Activated T-helper 1 cell treated with anti-CD3 and anti-CD28 coated beads, Interleukin-12 subunit alpha, Interleukin-12 subunit beta, Interleukin-2, Interleukin-4 antibody, amounts not matched to agents 30 ng/mL and 10 ng/mL and 1 ng/mL, durations not matched to agents 14 hours and 24 hours and 36 hours (primary cell): ENCODE measurements at regions not wholly inside any gene's neighbourhood (a gene's known extent, or its start where the extent isn't known, plus 50 kb on each side); places are given as distances from the start of the nearest gene placed in this dataset.

Experiments
- DNase-seq: peaks from one replicate; pipeline ENCODE4 v3.0.0; 2021; ENCODE audit warnings: low spot score
- H3K27ac Mint-ChIP-seq: one replicate; pipeline ENCODE4 v1.8.0; 2021; ENCODE audit warnings: mild to moderate bottlenecking, mixed read lengths
- H3K27me3 Mint-ChIP-seq: one replicate; pipeline ENCODE4 v1.8.0; 2022; ENCODE audit warnings: mild to moderate bottlenecking, moderate library complexity, mixed read lengths; ENCODE audit not compliant: insufficient read depth
- H3K36me3 Mint-ChIP-seq: one replicate; pipeline ENCODE4 v1.8.0; 2021; ENCODE audit warnings: low read depth, mixed read lengths
- H3K4me1 Mint-ChIP-seq: one replicate; pipeline ENCODE4 v1.8.0; 2021; ENCODE audit warnings: low read depth, mixed read lengths
- H3K4me3 Mint-ChIP-seq: one replicate; pipeline ENCODE4 v1.8.0; 2021; ENCODE audit warnings: mild to moderate bottlenecking, moderate library complexity, mixed read lengths
- H3K9me3 Mint-ChIP-seq: one replicate; pipeline ENCODE4 v1.8.0; 2021; ENCODE audit warnings: mixed read lengths
- intact Hi-C: fragments of 100-400 bp; cut with micrococcal nuclease; formaldehyde crosslinking; loops from one replicate; pipeline ENCODE4 v1.15.1; 2024

DNA sequence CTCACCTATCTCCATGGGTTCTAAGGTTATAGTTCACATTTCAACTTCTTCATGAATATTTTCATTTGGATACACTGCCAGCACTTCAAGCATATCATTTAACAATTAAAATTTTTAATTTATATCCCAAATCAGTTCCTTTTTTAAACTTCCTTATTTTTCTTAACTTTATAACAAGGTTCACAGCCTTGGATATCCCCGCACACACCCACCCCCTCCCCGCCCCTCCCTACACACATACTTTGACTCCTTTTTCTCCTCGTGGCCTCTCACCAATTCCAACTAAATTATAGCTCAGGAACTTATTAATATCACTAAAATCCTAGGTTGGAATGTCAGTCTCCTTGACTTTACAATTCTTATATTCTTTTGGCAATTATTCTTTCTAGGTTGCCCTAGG lies 163.6 kb upstream of the SETBP1 start:
- Mint-ChIP-seq H3K36me3 (no peaks in the 10 kb centered on the region), H3K27me3 (no peaks in the 10 kb centered on the region), H3K9me3 (no peaks in the 10 kb centered on the region), H3K4me1 (no peaks in the 10 kb centered on the region), H3K27ac (no peak overlapping the region), H3K4me3 (no peak overlapping the region)
- DNase-seq, result no peak
- intact Hi-C loops, result no loop called here

DNA sequence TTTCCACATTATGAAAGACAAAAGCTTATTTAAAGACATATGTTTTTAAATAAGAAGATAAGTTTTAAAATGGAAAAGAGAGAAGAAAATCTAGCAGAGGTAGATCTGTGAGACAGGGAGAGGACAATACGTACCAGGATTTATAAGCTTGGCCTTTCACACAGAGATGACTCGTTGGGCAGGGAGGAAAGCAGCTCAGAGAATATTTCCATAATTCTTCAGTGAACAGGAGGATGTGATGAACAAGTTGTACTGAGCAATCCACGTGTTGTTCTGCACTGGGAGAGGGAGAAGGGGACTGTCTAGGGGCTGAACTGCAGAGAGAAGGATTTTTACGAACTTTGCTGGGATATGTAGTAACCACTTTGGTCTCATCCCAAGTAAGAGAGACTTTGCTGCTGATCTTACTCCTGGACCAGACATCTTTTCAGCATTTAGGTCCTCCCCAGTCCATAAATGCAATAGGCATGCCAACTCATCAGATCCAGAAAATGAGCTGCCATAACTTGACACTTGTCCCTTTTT lies 162.5 kb upstream of the SETBP1 start:
- Mint-ChIP-seq H3K27ac (no peak overlapping the region), H3K36me3 (no peaks in the 10 kb centered on the region), H3K27me3 (no peaks in the 10 kb centered on the region), H3K4me1 (no peaks in the 10 kb centered on the region), H3K4me3 (no peak overlapping the region), H3K9me3 (peaks cover 4% of the 10 kb centered on the region)
- no peak for DNase-seq
- intact Hi-C loops, result no loop called here

DNA sequence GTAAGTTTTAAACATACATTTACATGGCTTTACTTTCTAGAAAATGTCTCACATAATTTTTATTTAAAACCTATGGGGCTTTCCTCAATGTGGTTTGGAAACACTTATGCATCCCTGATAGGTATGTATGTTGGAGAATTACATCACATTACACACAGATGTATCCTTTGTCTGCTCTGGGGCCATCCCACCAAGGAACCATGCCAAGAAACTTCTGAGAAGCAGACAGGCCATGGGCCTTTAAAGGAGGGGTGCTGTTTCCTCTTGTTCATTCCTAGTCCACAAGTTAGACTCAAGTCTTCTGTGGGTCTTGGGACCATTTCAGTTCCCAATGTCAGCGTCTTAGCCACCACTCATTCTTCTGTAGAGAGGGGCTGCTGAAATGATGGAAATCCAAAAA lies 162.0 kb upstream of the SETBP1 start:
- Mint-ChIP-seq H3K9me3 (peaks cover 4% of the 10 kb centered on the region), H3K27ac (no peak overlapping the region)

GRCh38 chr18:44520981-44521667 lies 159.6 kb upstream of the SETBP1 start:
- Mint-ChIP-seq H3K36me3 (no peaks in the 10 kb centered on the region), H3K4me1 (no peaks in the 10 kb centered on the region), H3K27ac (no peak overlapping the region), H3K27me3 (peaks cover 1% of the 10 kb centered on the region), H3K4me3 (no peak overlapping the region), H3K9me3 (peaks cover 4% of the 10 kb centered on the region)
- intact Hi-C loops, result no loop called here
- no peak for DNase-seq

More for the DNA sequence above, 162.0 kb upstream of the SETBP1 start:
- Mint-ChIP-seq H3K36me3 (no peaks in the 10 kb centered on the region), H3K27me3 (no peaks in the 10 kb centered on the region), H3K4me3 (no peak overlapping the region), H3K4me1 (no peaks in the 10 kb centered on the region)
- no peak for DNase-seq
- intact Hi-C loops, result no loop called here

GRCh38 chr18:44521668-44522022 lies 159.0 kb upstream of the SETBP1 start:
- Mint-ChIP-seq H3K4me3 (no peak overlapping the region), H3K27ac (no peak overlapping the region), H3K4me1 (peaks cover 2% of the 10 kb centered on the region), H3K36me3 (no peaks in the 10 kb centered on the region), H3K27me3 (peaks cover 1% of the 10 kb centered on the region), H3K9me3 (peaks cover 9% of the 10 kb centered on the region)
- intact Hi-C loops, result no loop called here
- no peak for DNase-seq

DNA sequence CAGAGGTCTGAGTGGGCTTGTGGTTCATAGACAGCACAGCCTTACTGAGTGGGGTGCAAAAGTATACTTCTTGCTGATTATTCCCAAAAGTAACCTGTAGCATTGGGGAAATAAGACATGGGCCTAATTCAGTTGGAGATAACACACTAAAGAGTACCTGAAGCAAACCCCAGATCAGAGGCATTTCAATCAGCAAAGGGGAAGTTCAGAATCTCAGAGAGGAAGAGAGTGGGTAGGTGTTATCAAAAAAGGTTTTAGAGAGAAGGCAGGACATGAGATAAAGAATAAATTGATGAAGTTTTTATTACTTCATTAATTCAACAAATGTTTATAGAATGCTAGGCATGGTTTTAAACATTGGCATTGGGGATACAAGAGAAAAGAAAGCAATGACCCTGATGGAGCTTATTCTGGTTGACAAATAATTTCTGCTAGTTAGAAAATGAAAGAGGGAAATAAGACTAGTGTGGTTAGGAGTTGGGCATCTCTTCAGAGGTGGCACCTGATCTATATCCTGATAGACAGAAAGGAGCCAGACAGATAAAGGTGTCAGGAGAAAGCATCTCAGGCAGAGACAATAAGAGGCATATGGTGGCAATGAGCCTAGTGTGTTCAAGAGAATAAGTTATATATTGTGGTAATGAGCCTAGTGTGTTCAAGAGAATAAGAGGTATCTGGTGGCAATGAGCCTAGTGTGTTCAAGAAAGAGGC lies 153.8 kb upstream of the SETBP1 start:
- Mint-ChIP-seq H3K4me1 (peaks cover 5% of the 10 kb centered on the region), H3K9me3 (peaks cover 10% of the 10 kb centered on the region), H3K4me3 (no peak overlapping the region), H3K27me3 (peaks cover 3% of the 10 kb centered on the region), H3K27ac (no peak overlapping the region), H3K36me3 (no peaks in the 10 kb centered on the region)
- intact Hi-C loops, result no loop called here
- DNase-seq, result no peak

GRCh38 chr18:44533071-44533470 lies 147.6 kb upstream of the SETBP1 start:
- Mint-ChIP-seq H3K27ac (no peak overlapping the region), H3K9me3 (no peaks in the 10 kb centered on the region), H3K4me1 (no peaks in the 10 kb centered on the region), H3K27me3 (peaks cover 4% of the 10 kb centered on the region), H3K36me3 (no peaks in the 10 kb centered on the region), H3K4me3 (no peak overlapping the region)
- DNase-seq, result no peak
- intact Hi-C loops, result no loop called here

- no peak overlapping the region for H3K4me3 Mint-ChIP-seq
- peaks cover 4% of the 10 kb centered on the region for H3K27me3 Mint-ChIP-seq
- intact Hi-C loops, result no loop called here
- no peaks in the 10 kb centered on the region for H3K9me3 Mint-ChIP-seq
- no peak overlapping the region for H3K27ac Mint-ChIP-seq
- no peaks in the 10 kb centered on the region for H3K36me3 Mint-ChIP-seq
- DNase-seq, result no peak
- H3K4me1 Mint-ChIP-seq, result no peaks in the 10 kb centered on the region
Measured at GRCh38 chr18:44536046-44536445, 144.6 kb upstream of the SETBP1 start.

DNA sequence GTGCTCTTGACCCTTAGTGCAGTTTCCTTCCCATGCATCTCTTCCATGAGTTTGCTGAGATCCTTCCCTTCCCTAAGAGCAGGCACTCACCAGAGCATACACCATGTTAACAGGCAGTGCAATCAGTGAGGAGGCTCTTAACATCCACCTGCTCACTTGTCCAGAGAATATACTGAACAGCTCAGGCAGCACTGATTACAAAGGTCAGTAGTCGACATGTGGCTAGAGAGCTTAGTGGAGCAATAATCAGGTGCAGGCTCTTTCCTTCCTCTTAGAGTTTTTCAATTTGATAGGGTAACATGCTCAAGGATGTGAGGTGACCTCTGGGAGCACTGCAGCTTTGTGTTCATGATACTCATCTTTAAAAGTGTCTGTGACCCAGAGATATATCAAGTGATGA lies 144.1 kb upstream of the SETBP1 start:
- Mint-ChIP-seq H3K4me1 (no peaks in the 10 kb centered on the region), H3K27ac (no peak overlapping the region), H3K9me3 (no peaks in the 10 kb centered on the region), H3K27me3 (peaks cover 4% of the 10 kb centered on the region), H3K36me3 (no peaks in the 10 kb centered on the region), H3K4me3 (no peak overlapping the region)
- DNase-seq, result no peak
- intact Hi-C loops, result no loop called here

GRCh38 chr18:44537526-44537925 lies 143.2 kb upstream of the SETBP1 start:
- Mint-ChIP-seq H3K27me3 (peaks cover 4% of the 10 kb centered on the region), H3K27ac (no peak overlapping the region), H3K4me3 (no peak overlapping the region), H3K36me3 (no peaks in the 10 kb centered on the region), H3K4me1 (no peaks in the 10 kb centered on the region), H3K9me3 (no peaks in the 10 kb centered on the region)
- no peak for DNase-seq
- intact Hi-C loops, result no loop called here

DNA sequence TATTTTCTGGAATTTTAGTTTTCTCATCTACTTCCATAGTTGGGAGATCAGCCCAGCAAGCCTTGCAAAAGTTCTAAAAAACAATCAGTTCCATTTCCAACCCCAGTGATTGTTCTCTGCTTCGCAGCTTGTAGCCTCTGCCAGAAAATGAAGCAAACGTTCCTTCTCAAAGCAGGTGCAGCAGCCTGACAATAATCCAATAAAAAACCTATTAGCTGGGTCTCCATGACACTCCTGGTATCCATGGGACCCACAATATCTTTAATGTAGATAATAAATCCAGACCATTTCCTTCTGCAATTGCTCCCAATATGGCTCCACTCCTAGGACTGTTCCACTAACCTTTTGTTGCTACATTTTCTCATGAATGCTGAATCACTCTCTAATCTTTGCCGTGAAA lies 140.8 kb upstream of the SETBP1 start:
- Mint-ChIP-seq H3K4me1 (no peaks in the 10 kb centered on the region), H3K9me3 (no peaks in the 10 kb centered on the region), H3K36me3 (no peaks in the 10 kb centered on the region), H3K27me3 (peaks cover 7% of the 10 kb centered on the region), H3K4me3 (no peak overlapping the region), H3K27ac (no peak overlapping the region)
- DNase-seq, result no peak
- intact Hi-C loops, result no loop called here

GRCh38 chr18:44541159-44541558 lies 139.5 kb upstream of the SETBP1 start:
- intact Hi-C loops, result no loop called here
- DNase-seq, result no peak
- H3K4me1 Mint-ChIP-seq, result no peaks in the 10 kb centered on the region
- H3K4me3 Mint-ChIP-seq, result no peak overlapping the region
- H3K27ac Mint-ChIP-seq, result no peak overlapping the region
- no peaks in the 10 kb centered on the region for H3K9me3 Mint-ChIP-seq
- peaks cover 5% of the 10 kb centered on the region for H3K27me3 Mint-ChIP-seq
- H3K36me3 Mint-ChIP-seq, result no peaks in the 10 kb centered on the region

- intact Hi-C loops, result no loop called here
- no peaks in the 10 kb centered on the region for H3K36me3 Mint-ChIP-seq
Measured at GRCh38 chr18:44541781-44542180, 138.9 kb upstream of the SETBP1 start.

More at GRCh38 chr18:44541781-44542180, 138.9 kb upstream of the SETBP1 start:
- peaks cover 5% of the 10 kb centered on the region for H3K27me3 Mint-ChIP-seq
- no peaks in the 10 kb centered on the region for H3K4me1 Mint-ChIP-seq
- DNase-seq, result no peak
- no peaks in the 10 kb centered on the region for H3K9me3 Mint-ChIP-seq
- H3K27ac Mint-ChIP-seq, result no peak overlapping the region
- H3K4me3 Mint-ChIP-seq, result no peak overlapping the region
